ENCODE measurements at regions not wholly inside any gene's neighbourhood (a gene's known extent, or its start where the extent isn't known, plus 50 kb on each side); places are given as distances from the start of the nearest gene placed in this dataset.

GRCh38 chr20:6605055-6605935, 162.2 kb upstream of the BMP2 start:
- TF ChIP-seq CTCF (IDR thresholded peaks at IDR 0.05; ENCODE audit: low read depth, low read length, poor library complexity, severe bottlenecking) (no peak), EZH2phosphoT487 (IDR thresholded peaks at IDR 0.05; ENCODE audit: borderline replicate concordance, low read length) (no peak)
